WTC11 (cell line): ENCODE measurements at regions not wholly inside any gene's neighbourhood (a gene's known extent, or its start where the extent isn't known, plus 50 kb on each side); places are given as distances from the start of the nearest gene placed in this dataset.

Source experiments
- ATAC-seq: fragments of 200-7000 bp; cut with Tn5 transposase; 2 replicates; pipeline ENCODE4 v1.10.0; 2021; ENCODE audit warnings: mild to moderate bottlenecking, moderate library complexity
- CTCF ChIA-PET: fragments of 300-600 bp; sonication (Branson Sonifier 250); formaldehyde crosslinking; loops from one replicate; lab custom pipeline; 2021; ENCODE audit warnings: antibody characterized with exemption; lab: Charles Lee
- POLR2A ChIA-PET: fragments of 350-600 bp; sonication (Branson Sonifier 250); formaldehyde crosslinking; loops from one replicate; lab custom pipeline; 2021; ENCODE audit warnings: antibody characterized with exemption; lab: Charles Lee
- DNase-seq: peaks from one replicate; pipeline ENCODE4 v3.0.0; 2021; ENCODE audit warnings: low spot score
- H3K27ac Mint-ChIP-seq: 2 replicates; pipeline ENCODE4 v1.8.0; 2021; ENCODE audit warnings: mixed read lengths
- H3K27me3 Mint-ChIP-seq: 2 replicates; pipeline ENCODE4 v1.8.0; 2021; ENCODE audit warnings: low read depth, mild to moderate bottlenecking, moderate library complexity, mixed read lengths
- H3K36me3 Mint-ChIP-seq: 2 replicates; pipeline ENCODE4 v1.8.0; 2021; ENCODE audit warnings: mixed read lengths
- H3K4me1 Mint-ChIP-seq: 2 replicates; pipeline ENCODE4 v1.8.0; 2022; ENCODE audit warnings: mixed read lengths
- H3K4me3 Mint-ChIP-seq: 2 replicates; pipeline ENCODE4 v1.8.0; 2021; ENCODE audit warnings: mild to moderate bottlenecking, moderate library complexity, mixed read lengths
- H3K9me3 Mint-ChIP-seq: 2 replicates; pipeline ENCODE4 v1.8.0; 2021; ENCODE audit warnings: mixed read lengths
- AFF4 ChIP-seq: sonication (generic); formaldehyde crosslinking; IDR thresholded peaks from 2 replicates; pipeline ENCODE4 v1.8.1; 2023; ENCODE audit warnings: mild to moderate bottlenecking, missing genetic modification reagents, borderline replicate concordance
- CREM ChIP-seq: sonication (generic); formaldehyde crosslinking; IDR thresholded peaks from 2 replicates; pipeline ENCODE4 v1.8.1; 2022; ENCODE audit warnings: mild to moderate bottlenecking, missing genetic modification reagents, moderate library complexity
- GRHL2 ChIP-seq: fragments of 250-450 bp; sonication (Bioruptor Pico); IDR thresholded peaks from 2 replicates; pipeline ENCODE4 v1.8.0; 2022; ENCODE audit warnings: mild to moderate bottlenecking, moderate library complexity; ENCODE audit not compliant: insufficient replicate concordance, severe bottlenecking
- MXD4 ChIP-seq: fragments of 250-450 bp; sonication (Bioruptor Pico); IDR thresholded peaks from 2 replicates; pipeline ENCODE4 v1.8.0; 2021; ENCODE audit warnings: mild to moderate bottlenecking, moderate library complexity, borderline replicate concordance
- MYBL2 ChIP-seq: sonication (generic); formaldehyde crosslinking; IDR thresholded peaks from 2 replicates; pipeline ENCODE4 v1.8.1; 2023; ENCODE audit warnings: mild to moderate bottlenecking, moderate library complexity, missing genetic modification reagents
- NFE2L1 ChIP-seq: sonication (generic); formaldehyde crosslinking; IDR thresholded peaks from 2 replicates; pipeline ENCODE4 v1.8.1; 2023; ENCODE audit warnings: missing genetic modification reagents
- NFYB ChIP-seq: sonication (generic); formaldehyde crosslinking; conservative IDR thresholded peaks from 2 replicates; pipeline ENCODE4 v1.8.0; 2022; ENCODE audit warnings: low read depth, missing genetic modification reagents
- ZNF396 ChIP-seq: fragments of 250-450 bp; sonication (Bioruptor Pico); IDR thresholded peaks from 2 replicates; pipeline ENCODE4 v1.8.0; 2021; ENCODE audit warnings: mild to moderate bottlenecking, moderate library complexity, borderline replicate concordance
- TF ChIP-seq, protein P1 (sequence below): sonication (generic); formaldehyde crosslinking; IDR thresholded peaks from 2 replicates; pipeline ENCODE4 v1.8.1; 2023; ENCODE audit warnings: mild to moderate bottlenecking, missing genetic modification reagents, moderate library complexity
- TF ChIP-seq, protein P2 (sequence below): sonication (generic); formaldehyde crosslinking; IDR thresholded peaks from 2 replicates; pipeline ENCODE4 v1.8.0; 2022; ENCODE audit warnings: mild to moderate bottlenecking, missing genetic modification reagents
- TF ChIP-seq, protein P3 (sequence below): sonication (generic); formaldehyde crosslinking; IDR thresholded peaks from 2 replicates; pipeline ENCODE4 v1.8.1; 2023; ENCODE audit warnings: mild to moderate bottlenecking, missing genetic modification reagents, moderate library complexity
- TF ChIP-seq, protein P4 (sequence below): sonication (generic); formaldehyde crosslinking; IDR thresholded peaks from 2 replicates; pipeline ENCODE4 v1.8.0; 2023; ENCODE audit warnings: missing genetic modification reagents, mild to moderate bottlenecking, borderline replicate concordance
- TF ChIP-seq, protein P5 (sequence below): fragments of 250-450 bp; sonication (Bioruptor Pico); IDR thresholded peaks from 2 replicates; pipeline ENCODE4 v1.9.0; 2021; ENCODE audit warnings: mild to moderate bottlenecking
- TF ChIP-seq, protein P6 (sequence below): sonication (generic); formaldehyde crosslinking; IDR thresholded peaks from 2 replicates; pipeline ENCODE4 v1.8.1; 2022; ENCODE audit warnings: low read depth, missing genetic modification reagents, borderline replicate concordance

- Mint-ChIP-seq H3K27me3 (peaks cover 16% of the 10 kb centered on the region), H3K9me3 (no peaks in the 10 kb centered on the region), H3K36me3 (no peaks in the 10 kb centered on the region), H3K4me3 (no peak overlapping the region), H3K4me1 (peaks cover 71% of the 10 kb centered on the region), H3K27ac (no peak overlapping the region)
- no peak for ATAC-seq
- no peak for TF ChIP-seq MYBL2
- TF ChIP-seq, protein P1, sequence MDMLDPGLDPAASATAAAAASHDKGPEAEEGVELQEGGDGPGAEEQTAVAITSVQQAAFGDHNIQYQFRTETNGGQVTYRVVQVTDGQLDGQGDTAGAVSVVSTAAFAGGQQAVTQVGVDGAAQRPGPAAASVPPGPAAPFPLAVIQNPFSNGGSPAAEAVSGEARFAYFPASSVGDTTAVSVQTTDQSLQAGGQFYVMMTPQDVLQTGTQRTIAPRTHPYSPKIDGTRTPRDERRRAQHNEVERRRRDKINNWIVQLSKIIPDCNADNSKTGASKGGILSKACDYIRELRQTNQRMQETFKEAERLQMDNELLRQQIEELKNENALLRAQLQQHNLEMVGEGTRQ: 0 out of 2 replicates have a peak, but pooled peaks have one; percentile 31
- ChIA-PET POLR2A (no interaction called here), CTCF (interaction anchor here (1.1 to 9.6 kb wide), 2 partner anchors 18 to 261 kb away, joined by 3 to 130 read pairs; partner anchors contain the start of gene LRFN2)
- no peak for DNase-seq
These were observed 261.4 kb downstream of the LRFN2 start for GRCh38 chr6:40325791-40326190.

DNA sequence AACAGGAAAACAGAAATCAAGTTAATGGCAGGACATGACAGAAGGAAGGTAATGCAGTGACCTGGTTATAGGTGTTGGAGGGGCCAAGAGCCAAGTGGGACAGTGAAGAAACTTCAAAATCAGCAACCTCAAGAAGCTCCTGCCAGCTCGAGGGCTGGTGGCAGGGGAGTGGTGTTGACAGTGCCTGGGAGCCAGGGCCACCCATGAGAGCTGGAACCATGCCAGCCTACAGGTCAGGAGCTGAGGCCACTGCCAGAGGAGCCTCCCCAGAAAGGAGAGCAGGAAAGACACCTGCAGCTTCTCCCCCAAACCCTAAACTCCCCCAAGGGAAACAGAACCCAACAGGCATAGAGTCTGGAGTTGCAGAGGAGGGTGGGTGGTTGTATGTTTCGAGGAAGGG is 262.1 kb downstream of the LRFN2 start:
- ChIA-PET POLR2A (no interaction called here), CTCF (interaction anchor here (1.1 to 3.0 kb wide), 2 partner anchors 238 to 263 kb away, joined by 3 to 13 read pairs; partner anchors contain the start of gene LRFN2)
- no peaks in the 10 kb centered on the region for H3K36me3 Mint-ChIP-seq
- no peaks in the 10 kb centered on the region for H3K9me3 Mint-ChIP-seq
- no peak overlapping the region for H3K4me3 Mint-ChIP-seq
- ATAC-seq (no peak), DNase-seq (no peak)
- H3K27me3 Mint-ChIP-seq: peaks cover 16% of the 10 kb centered on the region
- no peak overlapping the region; the same call in 1 of the 2 replicates for H3K27ac Mint-ChIP-seq
- peaks cover 64% of the 10 kb centered on the region for H3K4me1 Mint-ChIP-seq
- no peak for TF ChIP-seq GRHL2 (CRISPR knock-in tag)
- TF ChIP-seq, protein P2, sequence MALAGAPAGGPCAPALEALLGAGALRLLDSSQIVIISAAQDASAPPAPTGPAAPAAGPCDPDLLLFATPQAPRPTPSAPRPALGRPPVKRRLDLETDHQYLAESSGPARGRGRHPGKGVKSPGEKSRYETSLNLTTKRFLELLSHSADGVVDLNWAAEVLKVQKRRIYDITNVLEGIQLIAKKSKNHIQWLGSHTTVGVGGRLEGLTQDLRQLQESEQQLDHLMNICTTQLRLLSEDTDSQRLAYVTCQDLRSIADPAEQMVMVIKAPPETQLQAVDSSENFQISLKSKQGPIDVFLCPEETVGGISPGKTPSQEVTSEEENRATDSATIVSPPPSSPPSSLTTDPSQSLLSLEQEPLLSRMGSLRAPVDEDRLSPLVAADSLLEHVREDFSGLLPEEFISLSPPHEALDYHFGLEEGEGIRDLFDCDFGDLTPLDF (CRISPR knock-in tag): no peak
- TF ChIP-seq NFYB (CRISPR knock-in tag): no peak
- TF ChIP-seq, protein P3, sequence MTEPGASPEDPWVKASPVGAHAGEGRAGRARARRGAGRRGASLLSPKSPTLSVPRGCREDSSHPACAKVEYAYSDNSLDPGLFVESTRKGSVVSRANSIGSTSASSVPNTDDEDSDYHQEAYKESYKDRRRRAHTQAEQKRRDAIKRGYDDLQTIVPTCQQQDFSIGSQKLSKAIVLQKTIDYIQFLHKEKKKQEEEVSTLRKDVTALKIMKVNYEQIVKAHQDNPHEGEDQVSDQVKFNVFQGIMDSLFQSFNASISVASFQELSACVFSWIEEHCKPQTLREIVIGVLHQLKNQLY: no peak
- no peak for TF ChIP-seq ZNF396 (CRISPR knock-in tag)
- TF ChIP-seq CREM (CRISPR knock-in tag): no peak
- TF ChIP-seq MYBL2: no peak
- TF ChIP-seq, protein P4, sequence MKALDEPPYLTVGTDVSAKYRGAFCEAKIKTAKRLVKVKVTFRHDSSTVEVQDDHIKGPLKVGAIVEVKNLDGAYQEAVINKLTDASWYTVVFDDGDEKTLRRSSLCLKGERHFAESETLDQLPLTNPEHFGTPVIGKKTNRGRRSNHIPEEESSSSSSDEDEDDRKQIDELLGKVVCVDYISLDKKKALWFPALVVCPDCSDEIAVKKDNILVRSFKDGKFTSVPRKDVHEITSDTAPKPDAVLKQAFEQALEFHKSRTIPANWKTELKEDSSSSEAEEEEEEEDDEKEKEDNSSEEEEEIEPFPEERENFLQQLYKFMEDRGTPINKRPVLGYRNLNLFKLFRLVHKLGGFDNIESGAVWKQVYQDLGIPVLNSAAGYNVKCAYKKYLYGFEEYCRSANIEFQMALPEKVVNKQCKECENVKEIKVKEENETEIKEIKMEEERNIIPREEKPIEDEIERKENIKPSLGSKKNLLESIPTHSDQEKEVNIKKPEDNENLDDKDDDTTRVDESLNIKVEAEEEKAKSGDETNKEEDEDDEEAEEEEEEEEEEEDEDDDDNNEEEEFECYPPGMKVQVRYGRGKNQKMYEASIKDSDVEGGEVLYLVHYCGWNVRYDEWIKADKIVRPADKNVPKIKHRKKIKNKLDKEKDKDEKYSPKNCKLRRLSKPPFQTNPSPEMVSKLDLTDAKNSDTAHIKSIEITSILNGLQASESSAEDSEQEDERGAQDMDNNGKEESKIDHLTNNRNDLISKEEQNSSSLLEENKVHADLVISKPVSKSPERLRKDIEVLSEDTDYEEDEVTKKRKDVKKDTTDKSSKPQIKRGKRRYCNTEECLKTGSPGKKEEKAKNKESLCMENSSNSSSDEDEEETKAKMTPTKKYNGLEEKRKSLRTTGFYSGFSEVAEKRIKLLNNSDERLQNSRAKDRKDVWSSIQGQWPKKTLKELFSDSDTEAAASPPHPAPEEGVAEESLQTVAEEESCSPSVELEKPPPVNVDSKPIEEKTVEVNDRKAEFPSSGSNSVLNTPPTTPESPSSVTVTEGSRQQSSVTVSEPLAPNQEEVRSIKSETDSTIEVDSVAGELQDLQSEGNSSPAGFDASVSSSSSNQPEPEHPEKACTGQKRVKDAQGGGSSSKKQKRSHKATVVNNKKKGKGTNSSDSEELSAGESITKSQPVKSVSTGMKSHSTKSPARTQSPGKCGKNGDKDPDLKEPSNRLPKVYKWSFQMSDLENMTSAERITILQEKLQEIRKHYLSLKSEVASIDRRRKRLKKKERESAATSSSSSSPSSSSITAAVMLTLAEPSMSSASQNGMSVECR (CRISPR knock-in tag): no peak
- no peak for TF ChIP-seq AFF4 (CRISPR knock-in tag)
- TF ChIP-seq, protein P5, sequence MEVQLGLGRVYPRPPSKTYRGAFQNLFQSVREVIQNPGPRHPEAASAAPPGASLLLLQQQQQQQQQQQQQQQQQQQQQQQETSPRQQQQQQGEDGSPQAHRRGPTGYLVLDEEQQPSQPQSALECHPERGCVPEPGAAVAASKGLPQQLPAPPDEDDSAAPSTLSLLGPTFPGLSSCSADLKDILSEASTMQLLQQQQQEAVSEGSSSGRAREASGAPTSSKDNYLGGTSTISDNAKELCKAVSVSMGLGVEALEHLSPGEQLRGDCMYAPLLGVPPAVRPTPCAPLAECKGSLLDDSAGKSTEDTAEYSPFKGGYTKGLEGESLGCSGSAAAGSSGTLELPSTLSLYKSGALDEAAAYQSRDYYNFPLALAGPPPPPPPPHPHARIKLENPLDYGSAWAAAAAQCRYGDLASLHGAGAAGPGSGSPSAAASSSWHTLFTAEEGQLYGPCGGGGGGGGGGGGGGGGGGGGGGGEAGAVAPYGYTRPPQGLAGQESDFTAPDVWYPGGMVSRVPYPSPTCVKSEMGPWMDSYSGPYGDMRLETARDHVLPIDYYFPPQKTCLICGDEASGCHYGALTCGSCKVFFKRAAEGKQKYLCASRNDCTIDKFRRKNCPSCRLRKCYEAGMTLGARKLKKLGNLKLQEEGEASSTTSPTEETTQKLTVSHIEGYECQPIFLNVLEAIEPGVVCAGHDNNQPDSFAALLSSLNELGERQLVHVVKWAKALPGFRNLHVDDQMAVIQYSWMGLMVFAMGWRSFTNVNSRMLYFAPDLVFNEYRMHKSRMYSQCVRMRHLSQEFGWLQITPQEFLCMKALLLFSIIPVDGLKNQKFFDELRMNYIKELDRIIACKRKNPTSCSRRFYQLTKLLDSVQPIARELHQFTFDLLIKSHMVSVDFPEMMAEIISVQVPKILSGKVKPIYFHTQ (CRISPR knock-in tag): no peak
- TF ChIP-seq NFE2L1 (CRISPR knock-in tag): no peak
- TF ChIP-seq, protein P6, sequence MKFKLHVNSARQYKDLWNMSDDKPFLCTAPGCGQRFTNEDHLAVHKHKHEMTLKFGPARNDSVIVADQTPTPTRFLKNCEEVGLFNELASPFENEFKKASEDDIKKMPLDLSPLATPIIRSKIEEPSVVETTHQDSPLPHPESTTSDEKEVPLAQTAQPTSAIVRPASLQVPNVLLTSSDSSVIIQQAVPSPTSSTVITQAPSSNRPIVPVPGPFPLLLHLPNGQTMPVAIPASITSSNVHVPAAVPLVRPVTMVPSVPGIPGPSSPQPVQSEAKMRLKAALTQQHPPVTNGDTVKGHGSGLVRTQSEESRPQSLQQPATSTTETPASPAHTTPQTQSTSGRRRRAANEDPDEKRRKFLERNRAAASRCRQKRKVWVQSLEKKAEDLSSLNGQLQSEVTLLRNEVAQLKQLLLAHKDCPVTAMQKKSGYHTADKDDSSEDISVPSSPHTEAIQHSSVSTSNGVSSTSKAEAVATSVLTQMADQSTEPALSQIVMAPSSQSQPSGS (CRISPR knock-in tag): no peak
- TF ChIP-seq MXD4 (CRISPR knock-in tag): no peak
